GM12874 (cell line): ENCODE measurements at regions not wholly inside any gene's neighbourhood (a gene's known extent, or its start where the extent isn't known, plus 50 kb on each side); places are given as distances from the start of the nearest gene placed in this dataset.

Source experiments
- TF ChIP-seq, protein P1 (sequence below): IDR thresholded peaks from 2 replicates; pipeline ENCODE4 v1.5.1; 2011; ENCODE audit warnings: low read depth, mild to moderate bottlenecking, control low read depth, low read length, moderate library complexity; ENCODE audit not compliant: insufficient read depth

DNA sequence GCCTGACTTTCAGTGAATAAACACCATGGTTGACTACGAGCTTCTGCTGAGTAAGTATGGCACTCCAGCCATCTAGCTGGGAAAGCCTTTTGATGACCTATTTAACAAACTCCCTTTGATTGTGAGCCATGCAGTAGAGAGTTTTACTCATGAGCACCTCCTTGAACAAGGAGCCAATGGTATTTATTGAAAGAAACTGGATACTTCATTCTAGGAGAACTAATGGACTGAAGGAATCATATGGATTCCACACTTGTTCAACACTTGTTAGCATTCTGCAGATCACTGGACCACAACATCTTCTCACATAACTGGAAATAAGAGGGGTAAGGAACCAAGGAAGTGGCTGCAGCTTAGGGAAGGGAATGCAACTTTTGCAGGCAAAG is 320.9 kb upstream of the ETAA1 start:
- TF ChIP-seq, protein P1, sequence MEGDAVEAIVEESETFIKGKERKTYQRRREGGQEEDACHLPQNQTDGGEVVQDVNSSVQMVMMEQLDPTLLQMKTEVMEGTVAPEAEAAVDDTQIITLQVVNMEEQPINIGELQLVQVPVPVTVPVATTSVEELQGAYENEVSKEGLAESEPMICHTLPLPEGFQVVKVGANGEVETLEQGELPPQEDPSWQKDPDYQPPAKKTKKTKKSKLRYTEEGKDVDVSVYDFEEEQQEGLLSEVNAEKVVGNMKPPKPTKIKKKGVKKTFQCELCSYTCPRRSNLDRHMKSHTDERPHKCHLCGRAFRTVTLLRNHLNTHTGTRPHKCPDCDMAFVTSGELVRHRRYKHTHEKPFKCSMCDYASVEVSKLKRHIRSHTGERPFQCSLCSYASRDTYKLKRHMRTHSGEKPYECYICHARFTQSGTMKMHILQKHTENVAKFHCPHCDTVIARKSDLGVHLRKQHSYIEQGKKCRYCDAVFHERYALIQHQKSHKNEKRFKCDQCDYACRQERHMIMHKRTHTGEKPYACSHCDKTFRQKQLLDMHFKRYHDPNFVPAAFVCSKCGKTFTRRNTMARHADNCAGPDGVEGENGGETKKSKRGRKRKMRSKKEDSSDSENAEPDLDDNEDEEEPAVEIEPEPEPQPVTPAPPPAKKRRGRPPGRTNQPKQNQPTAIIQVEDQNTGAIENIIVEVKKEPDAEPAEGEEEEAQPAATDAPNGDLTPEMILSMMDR: no peak

- TF ChIP-seq, protein P1: no peak
Observed at GRCh38 chr2:67079729-67080128, 317.4 kb upstream of the ETAA1 start.

DNA sequence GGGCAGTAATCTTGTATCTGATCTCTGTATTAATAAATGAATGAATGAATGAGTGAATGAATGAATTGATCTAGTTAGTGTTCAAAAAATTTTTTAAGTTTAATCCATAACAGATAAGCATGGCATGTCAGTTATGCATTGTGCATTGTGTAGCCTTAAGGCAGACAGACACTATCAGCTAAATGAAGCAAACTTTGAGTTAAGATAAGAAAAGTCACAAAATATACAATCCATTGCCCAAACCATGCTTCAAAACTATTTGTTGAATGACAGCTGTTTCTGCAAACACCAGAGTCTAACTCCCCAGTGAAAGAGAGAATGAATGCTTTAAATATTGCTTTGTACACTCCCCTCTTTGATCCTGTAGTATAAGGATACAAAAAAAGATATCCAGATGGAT is 314.3 kb upstream of the ETAA1 start:
- TF ChIP-seq, protein P1: no peak

DNA sequence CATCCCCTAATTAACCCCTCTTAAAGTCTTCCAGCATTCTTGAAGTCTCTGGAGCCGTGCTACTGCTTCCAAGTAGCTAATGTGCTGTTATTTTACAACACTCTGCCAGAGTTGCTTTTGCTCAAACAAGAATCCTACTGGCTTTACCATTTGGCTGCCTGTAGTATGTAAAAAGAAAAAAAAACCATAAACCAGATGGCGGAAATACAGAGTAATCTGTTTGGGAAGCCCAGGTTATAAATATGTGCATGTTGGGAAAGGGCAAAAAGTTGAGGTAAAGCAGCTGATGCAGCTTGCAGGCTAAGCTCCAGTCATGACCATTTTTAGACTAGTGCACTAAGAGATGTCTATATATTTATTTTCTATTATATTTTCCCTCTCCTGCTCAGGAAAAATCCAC is 313.2 kb upstream of the ETAA1 start:
- TF ChIP-seq, protein P1: no peak

DNA sequence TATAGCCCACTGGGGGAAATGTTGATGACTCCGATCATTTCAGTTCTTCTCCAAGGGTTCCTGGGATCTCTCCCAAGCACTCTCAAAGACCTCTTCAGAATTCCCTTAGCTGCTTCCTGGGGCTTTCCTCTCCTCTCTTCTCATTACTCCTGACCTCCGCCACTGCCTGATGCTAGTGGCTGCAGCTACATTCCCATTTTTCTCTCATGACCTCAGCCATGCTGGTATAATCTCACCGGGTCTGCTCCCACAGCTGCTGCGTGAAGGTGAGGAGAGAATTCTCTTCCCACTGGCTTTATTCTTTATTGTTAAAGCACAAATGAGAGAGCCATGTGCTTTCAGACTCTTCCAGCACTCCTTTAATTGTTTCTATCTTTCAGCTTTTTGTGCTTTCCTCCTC is 312.0 kb upstream of the ETAA1 start:
- TF ChIP-seq, protein P1: no peak

DNA sequence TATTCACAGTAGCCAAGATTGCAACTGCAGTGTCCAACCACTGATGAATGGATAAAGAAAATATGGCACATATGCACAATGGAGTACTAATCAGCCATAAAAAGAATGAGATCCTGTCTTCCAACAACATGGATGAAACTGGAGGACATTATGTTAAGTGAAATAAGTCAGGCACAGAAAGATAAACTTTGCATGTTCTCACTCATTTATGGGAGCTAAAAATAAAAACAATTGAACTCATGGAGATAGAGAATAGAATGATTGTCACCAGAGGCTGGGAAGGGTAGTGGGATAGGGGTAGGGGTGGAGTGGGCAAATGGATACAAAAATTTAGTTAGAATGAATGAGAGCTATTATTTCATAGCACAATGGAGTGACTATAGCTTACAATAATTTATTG is 305.5 kb upstream of the ETAA1 start:
- TF ChIP-seq, protein P1: no peak

DNA sequence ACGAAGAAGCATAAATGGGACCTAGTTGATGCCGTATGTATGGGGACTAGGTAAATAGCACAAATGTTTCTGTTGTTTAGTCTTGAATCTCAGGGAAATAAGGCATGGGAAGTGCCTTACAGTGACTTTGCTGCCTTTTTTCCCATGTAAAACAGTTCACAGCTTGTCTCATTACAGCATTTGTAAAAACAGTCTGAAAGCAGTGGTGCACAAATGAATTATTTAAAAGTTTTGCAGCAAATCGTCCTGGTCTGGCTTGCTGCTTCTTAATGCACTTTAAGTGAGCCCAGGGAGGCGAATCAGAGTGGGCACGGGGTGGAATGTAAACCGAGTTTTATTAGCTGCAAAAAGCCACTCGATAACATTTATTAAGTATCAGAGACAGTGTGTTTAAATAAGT is 302.0 kb upstream of the ETAA1 start:
- TF ChIP-seq, protein P1: no peak

- TF ChIP-seq, protein P1: no peak
Observed at GRCh38 chr2:67096886-67097285, 300.2 kb upstream of the ETAA1 start.
